Astrocyte of the hippocampus (primary cell): ENCODE measurements at regions not wholly inside any gene's neighbourhood (a gene's known extent, or its start where the extent isn't known, plus 50 kb on each side); places are given as distances from the start of the nearest gene placed in this dataset.
A peak's percentile ranks its signal among the peaks of the same experiment; 100 is the strongest.

Source experiments
- DNase-seq: peaks from one replicate; pipeline ENCODE4 v3.0.0; 2011; ENCODE audit warnings: low read depth, low spot score

GRCh38 chr11:115939104-115939730 is 435.0 kb upstream of the CADM1 start:
- DNase-seq: peak; percentile 83

- peak; percentile 60 for DNase-seq
These were observed 429.3 kb upstream of the CADM1 start for GRCh38 chr11:115933564-115933963.

- no peak for DNase-seq
These were observed 427.4 kb upstream of the CADM1 start for GRCh38 chr11:115931548-115932083.

GRCh38 chr11:115930886-115931547 is 426.8 kb upstream of the CADM1 start:
- peak; percentile 27 for DNase-seq

- peak; percentile 55 for DNase-seq
These were observed 426.1 kb upstream of the CADM1 start for GRCh38 chr11:115930291-115930690.

GRCh38 chr11:115929618-115930129 is 425.5 kb upstream of the CADM1 start:
- DNase-seq: peak; percentile 52

GRCh38 chr11:115928811-115929210 is 424.6 kb upstream of the CADM1 start:
- DNase-seq: no peak

- DNase-seq: no peak
These were observed 423.7 kb upstream of the CADM1 start for GRCh38 chr11:115927823-115928329.

- DNase-seq: no peak
These were observed 422.4 kb upstream of the CADM1 start for GRCh38 chr11:115926601-115927000.

- DNase-seq: no peak
These were observed 421.9 kb upstream of the CADM1 start for GRCh38 chr11:115926138-115926537.

GRCh38 chr11:115925568-115926090 is 421.4 kb upstream of the CADM1 start:
- no peak for DNase-seq

- DNase-seq: peak; percentile 54
These were observed 420.7 kb upstream of the CADM1 start for GRCh38 chr11:115924744-115925567.

- DNase-seq: no peak
These were observed 418.7 kb upstream of the CADM1 start for GRCh38 chr11:115922876-115923275.

- no peak for DNase-seq
These were observed 417.8 kb upstream of the CADM1 start for GRCh38 chr11:115921986-115922385.

- DNase-seq: no peak
These were observed 417.3 kb upstream of the CADM1 start for GRCh38 chr11:115921540-115921939.

GRCh38 chr11:115920841-115921480 is 416.7 kb upstream of the CADM1 start:
- no peak for DNase-seq

- peak; percentile 69 for DNase-seq
These were observed 415.9 kb upstream of the CADM1 start for GRCh38 chr11:115920092-115920461.

GRCh38 chr11:115919341-115920091 is 415.3 kb upstream of the CADM1 start:
- DNase-seq: peak; percentile 73

- DNase-seq: no peak
These were observed 414.4 kb upstream of the CADM1 start for GRCh38 chr11:115918576-115918975.

GRCh38 chr11:115916608-115917007 is 412.4 kb upstream of the CADM1 start:
- no peak for DNase-seq
